HepG2 (cell line): ENCODE measurements at regions not wholly inside any gene's neighbourhood (a gene's known extent, or its start where the extent isn't known, plus 50 kb on each side); places are given as distances from the start of the nearest gene placed in this dataset.

ENCODE experiments used
- ATAC-seq: fragments of 200-7000 bp; cut with Tn5 transposase; 3 replicates; pipeline ENCODE4 v1.9.1; 2020; ENCODE audit warnings: mild to moderate bottlenecking, moderate library complexity
- BruUV-seq: library from RNA; stranded (reverse); fragments of 400-500 nt; replicated peaks from 2 replicates; lab custom pipeline; 2021; lab: Mats Ljungman, UMichigan
- CTCF ChIA-PET: fragments of 300-600 bp; formaldehyde crosslinking; extraction: SDS; loops from one replicate; lab custom pipeline; 2021; ENCODE audit warnings: low total read pairs, inconsistent platforms, low intra/inter-chr PET ratio; lab: Yijun Ruan, JAX
- POLR2A ChIA-PET: fragments of 350-600 bp; sonication (Branson Sonifier 250); formaldehyde crosslinking; loops from one replicate; lab custom pipeline; 2020; ENCODE audit warnings: antibody characterized with exemption, inconsistent platforms; lab: Yijun Ruan, JAX
- DNase-seq: peaks from one replicate; pipeline ENCODE4 v3.0.0-alpha.2; 2015; ENCODE audit warnings: low spot score
- FAIRE-seq: peaks from 3 replicates; lab custom pipeline; 2011; peaks lifted over from hg19 to GRCh38; lab: Jason Lieb, UNC
- H2AFZ ChIP-seq: one replicate; pipeline ENCODE4 v1.6.1; 2011; ENCODE audit warnings: low read length, inconsistent platforms
- H3K27ac ChIP-seq: fragments of 300-600 bp; 3 replicates; pipeline ENCODE4 v1.8.0; 2011; ENCODE audit warnings: mixed run types, mild to moderate bottlenecking, mixed read lengths, low read length, inconsistent platforms; ENCODE audit not compliant: insufficient read depth; ENCODE audit errors: extremely low read length
- H3K27me3 ChIP-seq, 2 experiments: fragments of 200-600 bp in 1 of 2; 2 replicates in 1 of 2; 3 replicates in 1 of 2; pipeline versions ENCODE4 v1.6.0 to v1.8.0; 2011; ENCODE audit warnings: low read length in 2 of 2, mild to moderate bottlenecking in 2 of 2, moderate library complexity in 2 of 2, inconsistent platforms in 1 of 2; ENCODE audit not compliant: insufficient read depth in 2 of 2, control insufficient read depth in 1 of 2
- H3K36me3 ChIP-seq, 2 experiments: fragments of 200-600 bp in 1 of 2; replicated peaks in 1 of 2; 2 replicates in 1 of 2; 3 replicates in 1 of 2; pipeline versions ENCODE4 v1.5.1 to v1.8.0; 2011; ENCODE audit warnings: low read length in 2 of 2, inconsistent platforms in 1 of 2; ENCODE audit not compliant: insufficient read depth in 2 of 2, control insufficient read depth in 1 of 2
- H3K4me1 ChIP-seq: 2 replicates; pipeline ENCODE4 v1.5.1; 2012; ENCODE audit warnings: low read length, inconsistent platforms; ENCODE audit not compliant: insufficient read depth
- H3K4me2 ChIP-seq: 2 replicates; pipeline ENCODE4 v1.6.0; 2011; ENCODE audit warnings: low read depth, low read length, inconsistent platforms
- H3K4me3 ChIP-seq, 3 experiments: fragments of 200-600 bp in 1 of 3; sonication (generic), shearing (Covaris generic) in 1 of 3; replicated peaks in 1 of 3; 2 replicates each; pipeline ENCODE4 v1.5.1; 2011 to 2016; ENCODE audit warnings: low read length in 3 of 3, inconsistent platforms in 2 of 3, low read depth in 2 of 3, mild to moderate bottlenecking in 2 of 3, control low read depth in 1 of 3, mixed read lengths in 1 of 3; ENCODE audit not compliant: insufficient read depth in 1 of 3
- H3K79me2 ChIP-seq: one replicate; pipeline ENCODE4 v1.6.1; 2011; ENCODE audit warnings: low read length, inconsistent platforms; ENCODE audit not compliant: insufficient read depth
- H3K9ac ChIP-seq: 2 replicates; pipeline ENCODE4 v1.6.0; 2011; ENCODE audit warnings: mild to moderate bottlenecking, low read depth, low read length, inconsistent platforms; ENCODE audit not compliant: insufficient read depth
- H3K9me3 ChIP-seq: 2 replicates; pipeline ENCODE4 v1.5.1; 2012; ENCODE audit warnings: mild to moderate bottlenecking, low read length
- H4K20me1 ChIP-seq: 2 replicates; pipeline ENCODE4 v1.6.0; 2011; ENCODE audit warnings: inconsistent platforms, mild to moderate bottlenecking, low read length, moderate library complexity; ENCODE audit not compliant: insufficient read depth
- ARNT2 ChIP-seq: sonication (generic); formaldehyde crosslinking; IDR thresholded peaks from 2 replicates; pipeline ENCODE4 v1.8.0; 2022; ENCODE audit warnings: mild to moderate bottlenecking, low read depth, missing genetic modification reagents, moderate library complexity
- BHLHE40 ChIP-seq: IDR thresholded peaks from 2 replicates; pipeline ENCODE4 v1.6.1; 2011; ENCODE audit warnings: low read length, improper control_type of control experiment
- EEA1 ChIP-seq: sonication (generic); formaldehyde crosslinking; IDR thresholded peaks from 2 replicates; pipeline ENCODE4 v1.5.1; 2020; ENCODE audit warnings: mild to moderate bottlenecking, missing genetic modification reagents, borderline replicate concordance
- HDAC1 ChIP-seq: sonication (generic); formaldehyde crosslinking; IDR thresholded peaks from 2 replicates; pipeline ENCODE4 v1.5.1; 2020; ENCODE audit warnings: mild to moderate bottlenecking, missing genetic modification reagents
- NFIC ChIP-seq: IDR thresholded peaks from 2 replicates; pipeline ENCODE4 v1.6.1; 2012; ENCODE audit warnings: mild to moderate bottlenecking, low read length, inconsistent platforms
- PITX1 ChIP-seq: sonication (generic); formaldehyde crosslinking; IDR thresholded peaks from 2 replicates; pipeline ENCODE4 v1.5.1; 2020; ENCODE audit warnings: mild to moderate bottlenecking, missing genetic modification reagents
- RAD21 ChIP-seq: fragments of 450-650 bp; formaldehyde crosslinking; IDR thresholded peaks from 2 replicates; pipeline ENCODE4 v1.5.0; 2020; ENCODE audit warnings: mild to moderate bottlenecking
- RXRB ChIP-seq: IDR thresholded peaks from 2 replicates; pipeline ENCODE4 v1.6.1; 2016; ENCODE audit warnings: borderline replicate concordance, missing genetic modification reagents, missing compliant biosample characterization
- SPEN ChIP-seq: sonication (generic); formaldehyde crosslinking; IDR thresholded peaks from 2 replicates; pipeline ENCODE4 v1.5.1; 2020; ENCODE audit warnings: low read depth, mild to moderate bottlenecking, missing genetic modification reagents
- ZIK1 ChIP-seq: sonication (generic); formaldehyde crosslinking; IDR thresholded peaks from 2 replicates; pipeline ENCODE4 v1.5.0; 2020; ENCODE audit warnings: mild to moderate bottlenecking, low read depth, missing genetic modification reagents, borderline replicate concordance
- ZNF142 ChIP-seq: sonication (generic); formaldehyde crosslinking; IDR thresholded peaks from 2 replicates; pipeline ENCODE4 v1.4.0; 2020; ENCODE audit warnings: missing genetic modification reagents
- ZNF362 ChIP-seq: sonication (generic); formaldehyde crosslinking; IDR thresholded peaks from 2 replicates; pipeline ENCODE4 v1.4.0; 2020; ENCODE audit warnings: missing genetic modification reagents, mild to moderate bottlenecking, borderline replicate concordance
- ZNF563 ChIP-seq: sonication (generic); formaldehyde crosslinking; IDR thresholded peaks from 2 replicates; pipeline ENCODE4 v1.8.0; 2022; ENCODE audit warnings: mild to moderate bottlenecking, moderate library complexity, missing genetic modification reagents
- ZNF703 ChIP-seq: sonication (generic); formaldehyde crosslinking; IDR thresholded peaks from 2 replicates; pipeline ENCODE4 v1.5.1; 2020; ENCODE audit warnings: missing genetic modification reagents, mild to moderate bottlenecking, moderate library complexity, borderline replicate concordance
- ZNF713 ChIP-seq: sonication (generic); formaldehyde crosslinking; IDR thresholded peaks from 2 replicates; pipeline ENCODE4 v1.4.0; 2020; ENCODE audit warnings: mild to moderate bottlenecking, missing genetic modification reagents
- ZNF841 ChIP-seq: sonication (generic); formaldehyde crosslinking; IDR thresholded peaks from 2 replicates; pipeline ENCODE4 v1.8.1; 2023; ENCODE audit warnings: missing genetic modification reagents, borderline replicate concordance
- WGBS: methylation state at CpG from one replicate; pipeline ENCODE4 v1.1.6; 2017; ENCODE audit warnings: low lambda C conversion rate; 5-methylcytosine and 5-hydroxymethylcytosine counted together
- in situ Hi-C: cut with HindIII; loops from 2 replicates; pipeline ENCODE4 v1.10.0; 2017; ENCODE audit warnings: low pct_unique_long_range_greater_than_20kb; ENCODE audit not compliant: extremely low pct_ligation_motif_present
- intact Hi-C: fragments of 100-400 bp; cut with micrococcal nuclease; formaldehyde crosslinking; loops from one replicate; pipeline ENCODE4 v1.10.0; 2022; ENCODE audit not compliant: unreplicated experiment
- TF ChIP-seq, protein P1 (sequence below): sonication (generic); formaldehyde crosslinking; IDR thresholded peaks from 2 replicates; pipeline ENCODE4 v1.5.1; 2020; ENCODE audit warnings: missing genetic modification reagents, mild to moderate bottlenecking, borderline replicate concordance

- POLR2A ChIA-PET, result no interaction called here
- TF ChIP-seq ZNF362 (CRISPR knock-in tag) (no peak), RAD21 (CRISPR knock-in tag) (no peak), ZNF841 (no peak), ARNT2 (CRISPR knock-in tag) (no peak), ZNF703 (CRISPR knock-in tag) (no peak), NFIC (no peak), BHLHE40 (no peak), ZIK1 (no peak), ZNF142 (CRISPR knock-in tag) (no peak), SPEN (CRISPR knock-in tag) (no peak), ZNF713 (no peak), RXRB (no peak), ZNF563 (CRISPR knock-in tag) (no peak), HDAC1 (CRISPR knock-in tag) (no peak), EEA1 (no peak), PITX1 (CRISPR knock-in tag) (no peak)
- TF ChIP-seq, protein P1, sequence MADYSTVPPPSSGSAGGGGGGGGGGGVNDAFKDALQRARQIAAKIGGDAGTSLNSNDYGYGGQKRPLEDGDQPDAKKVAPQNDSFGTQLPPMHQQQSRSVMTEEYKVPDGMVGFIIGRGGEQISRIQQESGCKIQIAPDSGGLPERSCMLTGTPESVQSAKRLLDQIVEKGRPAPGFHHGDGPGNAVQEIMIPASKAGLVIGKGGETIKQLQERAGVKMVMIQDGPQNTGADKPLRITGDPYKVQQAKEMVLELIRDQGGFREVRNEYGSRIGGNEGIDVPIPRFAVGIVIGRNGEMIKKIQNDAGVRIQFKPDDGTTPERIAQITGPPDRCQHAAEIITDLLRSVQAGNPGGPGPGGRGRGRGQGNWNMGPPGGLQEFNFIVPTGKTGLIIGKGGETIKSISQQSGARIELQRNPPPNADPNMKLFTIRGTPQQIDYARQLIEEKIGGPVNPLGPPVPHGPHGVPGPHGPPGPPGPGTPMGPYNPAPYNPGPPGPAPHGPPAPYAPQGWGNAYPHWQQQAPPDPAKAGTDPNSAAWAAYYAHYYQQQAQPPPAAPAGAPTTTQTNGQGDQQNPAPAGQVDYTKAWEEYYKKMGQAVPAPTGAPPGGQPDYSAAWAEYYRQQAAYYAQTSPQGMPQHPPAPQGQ (CRISPR knock-in tag), result no peak
These were observed 190.1 kb upstream of the C1QTNF7 start for GRCh38 chr4:15237648-15238230.

More at GRCh38 chr4:15237648-15238230, 190.1 kb upstream of the C1QTNF7 start:
- CTCF ChIA-PET, result interaction anchor here (1.3 to 2.4 kb wide), 2 partner anchors 159 to 219 kb away, joined by 6 to 17 read pairs; no protein-coding TSS in a partner anchor
- H3K27ac ChIP-seq, result no peak overlapping the region
- FAIRE-seq (no peak), DNase-seq (no peak), ATAC-seq (no peak)
- H3K4me3 ChIP-seq, result no peak overlapping the region
- no peaks in the 10 kb centered on the region for H4K20me1 ChIP-seq
- no peaks in the 10 kb centered on the region for H3K79me2 ChIP-seq
- H3K36me3 ChIP-seq, result no peaks in the 10 kb centered on the region
- H3K4me1 ChIP-seq, result peaks cover 6% of the 10 kb centered on the region; the same call in 1 of the 2 replicates
- H3K4me2 ChIP-seq, result no peak overlapping the region
- in situ Hi-C loops (loop anchor here (5.0 kb wide), 1 partner anchor 220 kb away; no protein-coding TSS in a partner anchor), intact Hi-C loops (loop anchor here (1.0 kb wide), 1 partner anchor 159 kb away; no protein-coding TSS in a partner anchor)
- no peaks in the 10 kb centered on the region for H3K9me3 ChIP-seq
- H3K27me3 ChIP-seq, result no peaks in the 10 kb centered on the region
- WGBS, result 3% methylated on average over 3 of the region's 3 CpGs
- no peak overlapping the region for H2AFZ ChIP-seq
- no TSS peak for BruUV-seq
- no peak overlapping the region for H3K9ac ChIP-seq
